ENCODE measurements at regions not wholly inside any gene's neighbourhood (a gene's known extent, or its start where the extent isn't known, plus 50 kb on each side); places are given as distances from the start of the nearest gene placed in this dataset.
"Not testable (repeated sequence)": the region's sequence is repeated elsewhere in the genome, so short reads cannot be mapped to it uniquely, and the experiment has no call there.

DNA sequence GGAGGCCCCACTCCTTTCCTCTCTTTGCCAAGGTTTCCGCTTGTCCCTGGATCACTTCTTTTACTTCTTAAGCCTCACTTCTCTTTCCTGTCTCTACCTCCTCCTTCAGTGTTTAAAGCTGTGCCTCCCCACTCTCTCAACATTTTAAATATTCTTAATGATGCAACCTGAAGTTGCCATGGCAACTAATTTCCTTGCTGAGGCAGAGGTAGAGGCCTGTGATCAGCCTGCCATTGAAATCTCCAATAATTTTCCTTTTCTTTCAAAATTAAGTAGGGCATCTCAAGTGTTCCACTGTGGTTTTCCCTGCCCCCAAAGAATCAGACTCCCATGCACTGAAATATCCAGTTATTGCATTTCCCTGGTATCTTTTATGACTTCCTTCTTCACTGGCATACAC lies 108.6 kb upstream of the VRK1 start:
- DNase-seq, result no peak

DNA sequence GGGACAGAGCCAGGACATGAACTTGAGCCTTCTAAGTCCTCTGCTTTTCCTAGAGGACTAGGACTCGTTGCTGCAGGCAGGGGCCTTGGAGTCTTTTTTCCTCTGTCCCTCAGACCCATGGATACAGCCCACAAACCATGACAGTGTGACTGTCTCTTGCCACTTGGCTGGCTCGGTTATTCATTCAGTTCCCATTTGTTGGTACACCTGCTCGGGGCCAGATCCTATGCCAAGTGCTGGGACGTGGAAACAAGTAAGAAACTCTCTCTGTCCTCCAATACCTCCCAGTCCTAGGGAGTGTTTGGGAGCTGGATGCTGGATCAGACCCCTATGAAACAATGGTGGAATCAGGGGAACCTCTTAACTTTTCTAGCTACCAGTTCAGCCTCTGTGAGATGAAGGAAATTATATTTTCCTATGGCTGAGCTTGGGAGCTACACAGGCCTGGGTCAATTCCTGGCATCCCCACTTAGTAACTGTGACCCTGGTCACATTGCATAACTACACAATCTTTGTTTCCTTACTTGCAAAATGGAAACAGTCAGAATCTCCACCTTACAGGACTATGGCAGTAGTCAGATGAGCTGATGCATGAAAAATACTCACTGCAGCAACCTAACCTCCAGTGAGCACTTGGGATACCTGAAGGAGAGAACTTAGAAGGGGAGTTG lies 106.3 kb upstream of the VRK1 start:
- no peak for DNase-seq

DNA sequence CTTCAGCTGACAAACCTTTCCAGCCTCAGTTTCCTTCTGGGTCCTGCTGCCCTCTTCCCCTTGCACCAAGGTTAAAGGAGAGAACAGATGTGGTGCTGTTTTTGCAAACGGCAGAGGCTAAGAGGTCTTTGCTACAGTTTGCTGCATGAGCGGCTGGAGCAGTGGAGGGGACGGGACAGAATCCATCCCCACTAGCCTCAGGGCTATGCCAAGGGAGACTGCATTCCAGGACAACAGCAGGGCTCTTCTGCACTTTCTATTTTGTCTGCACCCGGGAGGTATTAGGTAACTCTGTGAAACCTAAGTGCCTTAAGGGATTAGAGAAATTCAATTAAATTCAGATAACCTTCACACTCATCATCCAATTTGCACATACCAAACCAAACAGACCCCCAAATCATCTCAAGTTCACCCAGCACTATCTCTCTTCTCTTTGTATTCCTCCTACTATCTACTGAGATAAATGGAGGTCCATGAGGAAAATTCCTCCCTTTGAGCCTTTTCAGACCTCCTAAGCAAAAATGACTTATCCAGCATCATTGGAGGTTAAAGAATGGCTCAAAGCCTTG lies 103.8 kb upstream of the VRK1 start:
- no peak for DNase-seq

GRCh38 chr14:96693987-96694386 lies 103.2 kb upstream of the VRK1 start:
- no peak for DNase-seq

DNA sequence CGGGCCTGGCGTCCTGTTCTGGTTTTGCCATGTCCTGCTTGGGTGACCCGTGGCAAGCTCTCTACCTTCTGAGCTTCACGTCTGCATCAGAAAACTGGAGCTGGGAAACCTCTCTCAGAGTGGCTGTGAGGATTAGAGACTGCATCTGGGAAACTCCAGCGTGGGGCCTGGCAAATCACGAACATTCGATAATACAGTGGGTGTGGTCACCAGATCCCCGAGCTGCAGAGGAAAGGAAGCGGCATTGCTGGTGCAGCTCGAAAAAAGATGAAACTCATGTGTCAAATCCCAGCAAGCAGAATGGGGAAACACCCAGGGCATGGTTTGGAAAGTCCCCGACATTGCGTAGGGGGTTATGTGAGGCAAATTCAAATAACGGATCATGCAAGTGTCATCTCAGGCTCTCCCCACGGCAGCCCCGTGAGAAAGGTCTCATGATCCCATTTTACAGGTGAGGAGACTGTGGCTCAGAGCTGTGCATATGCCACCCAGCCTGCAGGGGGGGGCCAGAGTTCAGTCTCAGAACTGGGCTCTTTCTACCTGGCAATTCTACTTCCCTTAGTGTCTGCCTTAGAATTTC lies 98.1 kb upstream of the VRK1 start:
- DNase-seq, result no peak

GRCh38 chr14:96699666-96700065 lies 97.5 kb upstream of the VRK1 start:
- DNase-seq, result no peak

GRCh38 chr14:96702831-96703230 lies 94.4 kb upstream of the VRK1 start:
- no peak for DNase-seq

GRCh38 chr14:96705422-96706092 lies 91.6 kb upstream of the VRK1 start:
- no peak for DNase-seq

DNA sequence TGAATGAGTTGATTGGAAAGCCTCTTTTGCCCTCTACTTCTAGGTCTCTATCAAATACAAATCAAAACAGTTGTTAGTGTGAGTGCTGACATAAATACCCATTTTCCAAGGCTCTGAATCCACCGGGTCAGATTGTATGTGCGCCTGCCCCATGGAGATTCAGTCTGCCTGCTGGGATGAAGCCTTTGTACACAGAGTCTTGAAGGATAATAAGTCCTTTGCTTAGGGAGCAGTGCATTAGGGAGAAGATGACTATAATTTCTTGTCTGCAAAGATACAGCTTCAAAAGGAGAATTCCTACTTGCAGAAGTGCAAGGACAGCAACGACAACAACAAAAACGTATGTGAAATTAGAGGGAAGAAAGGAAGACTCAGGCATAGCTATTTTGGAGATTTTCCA lies 90.3 kb upstream of the VRK1 start:
- DNase-seq, result no peak

DNA sequence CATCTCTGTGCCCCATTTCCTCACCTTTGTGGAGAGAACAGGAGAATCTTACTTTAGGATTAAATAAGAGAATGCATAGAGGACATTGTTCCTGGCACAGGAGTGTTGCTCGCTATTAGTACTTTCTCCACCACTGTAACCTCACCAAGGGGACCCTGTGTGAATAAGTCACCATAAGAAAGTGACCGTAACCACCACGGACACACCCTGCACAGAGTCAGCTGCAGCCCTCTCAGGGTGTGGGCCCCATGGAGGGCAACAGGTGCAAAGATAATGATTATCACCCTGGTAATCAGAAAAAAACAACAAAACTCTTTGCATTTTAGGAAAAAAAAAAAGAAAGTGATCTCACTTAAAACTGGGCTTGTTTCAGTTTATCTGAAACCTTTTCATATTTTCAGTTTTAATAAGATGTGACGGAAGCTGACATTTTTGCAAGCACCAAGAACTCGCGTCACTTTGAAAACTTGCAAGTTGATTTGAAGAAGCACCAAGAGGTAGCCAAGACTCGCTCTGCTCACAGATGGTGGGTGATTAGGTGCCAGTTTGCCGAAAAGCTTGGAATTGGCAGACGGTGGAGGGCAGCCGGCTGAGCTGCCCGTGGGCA lies 87.0 kb upstream of the VRK1 start:
- no peak for DNase-seq

DNA sequence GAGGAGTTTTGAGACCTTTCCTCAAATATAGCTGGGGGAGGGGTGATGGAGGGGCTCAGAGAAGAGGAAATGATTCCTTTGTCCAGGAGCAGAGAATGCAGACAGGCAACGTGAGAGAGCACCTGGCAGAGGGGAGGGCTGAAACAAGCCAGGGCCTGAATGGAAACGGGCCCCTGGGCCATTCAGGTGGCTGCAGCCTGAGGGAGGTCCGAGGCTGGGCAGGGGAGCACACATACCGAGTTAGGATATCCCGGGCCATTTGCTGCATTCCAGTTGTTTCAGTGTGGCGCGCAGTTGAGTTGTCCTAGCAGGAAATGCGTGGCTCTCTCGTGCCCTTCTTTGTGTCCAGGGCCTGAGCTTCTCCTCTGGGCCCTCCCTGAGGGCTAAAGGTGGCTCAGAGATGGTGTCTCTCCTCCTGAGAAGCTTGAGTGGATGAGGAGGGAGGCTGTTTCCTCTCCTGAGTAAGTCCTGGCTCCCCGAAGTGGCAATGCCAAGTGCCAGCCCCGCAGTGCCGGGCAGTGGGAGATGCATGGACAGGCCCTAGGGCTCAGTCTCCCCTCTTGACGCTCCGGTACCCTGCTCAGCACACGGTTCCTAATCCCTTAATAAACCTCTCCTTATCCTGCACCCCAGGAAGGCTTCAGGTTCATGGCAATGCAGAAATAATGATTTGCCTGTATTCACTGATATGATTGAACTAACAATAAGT lies 85.5 kb upstream of the VRK1 start:
- DNase-seq, result no peak

DNA sequence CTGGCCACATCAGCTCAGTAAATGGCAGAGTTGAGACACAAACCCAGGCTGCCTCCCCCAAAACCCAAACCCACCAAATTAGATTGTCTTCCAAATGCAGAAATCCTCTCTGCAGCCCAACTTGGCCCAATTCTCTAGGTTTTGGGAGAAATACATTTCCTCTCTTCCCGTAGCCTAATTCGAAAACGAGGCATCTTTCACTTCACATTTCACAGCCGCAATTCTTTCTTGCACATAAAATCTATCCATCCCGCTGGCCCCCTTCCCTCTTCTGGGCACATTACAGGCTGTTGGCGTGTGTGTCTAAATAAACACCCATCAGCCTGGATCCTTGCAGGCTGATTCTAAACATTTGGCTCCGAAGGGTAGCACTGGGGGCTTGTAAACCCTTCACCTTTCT lies 83.8 kb upstream of the VRK1 start:
- DNase-seq, result no peak

GRCh38 chr14:96714537-96714936 lies 82.6 kb upstream of the VRK1 start:
- DNase-seq, result not testable (repeated sequence)

DNA sequence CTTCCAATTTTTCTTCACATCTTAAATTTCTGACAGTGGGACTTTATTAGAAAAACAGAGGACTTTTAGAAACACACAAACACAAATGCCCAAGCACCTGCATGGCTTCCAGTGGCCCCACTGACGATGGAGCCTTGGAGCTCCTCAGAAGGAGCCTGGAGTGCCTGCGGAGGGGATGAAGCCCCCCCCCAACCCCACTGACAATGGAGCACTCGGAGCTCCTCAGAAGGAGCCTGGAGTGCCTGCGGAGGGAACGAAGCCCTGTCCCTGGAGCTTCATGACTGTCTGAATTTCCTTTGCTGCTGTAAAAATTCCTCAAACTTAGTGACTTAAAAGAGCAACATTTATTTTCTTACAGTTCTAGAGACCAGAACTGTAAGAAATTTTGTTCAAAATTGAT lies 80.1 kb upstream of the VRK1 start:
- no peak for DNase-seq

DNA sequence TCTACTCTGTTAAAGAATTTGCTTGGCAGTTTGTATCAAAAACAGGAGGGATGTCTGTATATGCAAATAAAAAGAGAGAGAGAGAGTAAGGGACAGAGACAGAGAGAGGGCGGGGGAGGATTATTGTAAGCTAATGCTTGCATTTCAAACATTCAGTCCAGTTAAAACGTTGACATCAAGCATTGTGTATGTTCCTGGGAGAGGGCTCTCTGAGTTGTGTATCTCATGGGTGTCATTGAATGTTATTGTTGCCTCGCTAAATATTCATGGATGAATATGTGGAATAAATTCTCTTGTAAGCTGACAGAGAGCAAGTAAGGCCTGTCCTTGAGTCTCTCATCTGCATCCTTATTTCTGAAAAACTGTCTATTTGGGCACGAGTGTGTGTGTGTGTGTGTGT lies 78.8 kb upstream of the VRK1 start:
- no peak for DNase-seq

DNA sequence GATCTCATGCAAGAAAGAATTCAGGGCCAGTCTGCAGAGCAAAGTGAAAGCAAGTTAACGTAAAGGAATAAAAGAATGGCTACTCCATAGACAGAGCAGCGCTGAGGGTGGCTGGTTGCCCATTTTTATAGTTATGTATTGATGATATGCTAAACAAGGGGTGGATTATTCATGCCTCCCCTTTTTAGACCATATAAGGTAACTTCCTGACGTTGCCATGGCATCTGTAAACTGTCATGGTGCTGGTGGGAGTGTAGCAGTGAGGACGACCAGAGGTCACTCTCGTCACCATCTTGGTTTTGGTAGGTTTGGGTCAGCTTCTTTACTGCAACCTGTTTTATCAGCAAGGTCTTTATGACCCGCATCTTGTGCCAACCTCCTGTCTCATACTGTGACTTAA lies 76.5 kb upstream of the VRK1 start:
- DNase-seq, result not testable (repeated sequence)

DNA sequence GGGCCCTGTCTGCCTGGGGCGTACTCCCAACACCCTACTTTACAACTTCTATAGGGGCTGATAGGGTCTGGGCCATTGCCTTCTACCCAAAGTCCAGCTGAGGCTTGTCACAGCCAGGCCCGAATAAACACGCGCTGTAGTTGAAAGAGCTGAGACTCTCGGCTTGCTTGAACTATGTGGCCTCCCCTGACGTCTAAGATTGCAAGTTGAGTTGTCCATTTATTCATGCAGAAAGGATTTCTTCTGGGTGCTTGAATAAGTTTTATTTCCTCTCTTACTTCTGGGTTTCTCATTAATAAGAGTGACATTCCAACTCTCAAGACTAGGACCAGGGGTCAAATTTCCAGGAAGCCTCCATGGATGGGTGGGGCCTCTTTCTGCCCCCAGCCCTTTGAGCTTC lies 74.4 kb upstream of the VRK1 start:
- DNase-seq, result no peak

- DNase-seq, result no peak
These were observed 73.2 kb upstream of the VRK1 start for GRCh38 chr14:96723946-96724345.

GRCh38 chr14:96725232-96725631 lies 72.0 kb upstream of the VRK1 start:
- no peak for DNase-seq

GRCh38 chr14:96727073-96727472 lies 70.1 kb upstream of the VRK1 start:
- no peak for DNase-seq

- DNase-seq, result no peak
These were observed 69.7 kb upstream of the VRK1 start for GRCh38 chr14:96727491-96727890.

DNA sequence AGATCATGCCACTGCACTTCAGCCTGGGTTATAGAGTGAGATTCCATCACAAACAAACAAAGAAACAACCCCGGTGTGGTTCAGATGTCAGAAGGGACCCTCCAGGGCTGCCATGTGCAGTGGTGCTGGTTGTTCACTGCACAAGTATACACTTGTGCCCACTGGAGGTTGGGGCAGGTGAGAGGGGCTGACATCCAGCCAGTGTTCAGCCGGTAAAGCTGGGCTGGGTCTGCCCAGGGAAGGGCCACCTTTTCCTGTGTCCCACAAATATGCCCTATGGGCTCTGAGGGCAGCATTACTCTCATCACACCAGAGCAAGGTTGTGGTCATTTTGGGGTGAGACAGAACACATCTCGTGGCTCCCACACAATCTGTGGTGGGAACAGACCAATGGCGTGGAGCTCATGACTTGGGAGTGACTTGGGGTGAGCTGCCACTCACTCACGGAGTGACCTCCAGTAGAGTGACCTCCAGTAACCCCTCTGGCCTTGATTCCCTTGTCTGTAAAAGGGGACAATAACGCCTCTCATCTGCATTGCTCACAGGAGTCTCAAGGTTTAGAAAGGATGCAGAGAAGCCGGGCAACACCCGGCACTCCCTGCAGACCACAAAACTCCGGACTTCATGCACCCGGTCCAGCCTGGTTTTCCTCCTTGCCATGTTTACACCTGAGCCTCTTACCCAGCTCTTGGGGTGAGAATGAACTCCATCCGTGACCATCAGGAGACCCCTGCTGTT lies 69.0 kb upstream of the VRK1 start:
- no peak for DNase-seq
